Nephron (organoid): ENCODE measurements at regions not wholly inside any gene's neighbourhood (a gene's known extent, or its start where the extent isn't known, plus 50 kb on each side); places are given as distances from the start of the nearest gene placed in this dataset.
"Not testable (repeated sequence)": the region's sequence is repeated elsewhere in the genome, so short reads cannot be mapped to it uniquely, and the experiment has no call there.

Source experiments
- H3K27ac Mint-ChIP-seq, 3 experiments: 2 replicates each; pipeline ENCODE4 v1.8.0; 2020; ENCODE audit warnings: mixed read lengths in 3 of 3, mild to moderate bottlenecking in 2 of 3, moderate library complexity in 1 of 3
- H3K27me3 Mint-ChIP-seq: 2 replicates; pipeline ENCODE4 v1.8.0; 2021; ENCODE audit warnings: low read depth, mild to moderate bottlenecking, moderate library complexity, mixed read lengths
- H3K36me3 Mint-ChIP-seq: 2 replicates; pipeline ENCODE4 v1.8.0; 2020; ENCODE audit warnings: low read depth, mixed read lengths
- H3K4me1 Mint-ChIP-seq: 2 replicates; pipeline ENCODE4 v1.8.0; 2020; ENCODE audit warnings: mixed read lengths
- H3K4me3 Mint-ChIP-seq, 3 experiments: 2 replicates each; pipeline ENCODE4 v1.8.0; 2020; ENCODE audit warnings: mild to moderate bottlenecking in 3 of 3, mixed read lengths in 3 of 3, moderate library complexity in 2 of 3
- H3K9me3 Mint-ChIP-seq: 2 replicates; pipeline ENCODE4 v1.8.0; 2020; ENCODE audit warnings: mixed read lengths
- TF ChIP-seq, protein P1 (sequence below), 3 experiments: fragments of 200-600 bp; sonication (generic); IDR thresholded peaks; one replicate each; pipeline ENCODE4 v1.5.0; 2021; ENCODE audit warnings: antibody characterized with exemption in 3 of 3; ENCODE audit not compliant: unreplicated experiment in 3 of 3

- Mint-ChIP-seq H3K9me3 (peaks cover 41% of the 10 kb centered on the region), H3K27me3 (no peaks in the 10 kb centered on the region), H3K4me3 (no peak overlapping the region), H3K27ac (no peak overlapping the region), H3K36me3 (peaks cover 7% of the 10 kb centered on the region), H3K4me1 (no peaks in the 10 kb centered on the region)
- TF ChIP-seq, protein P1, sequence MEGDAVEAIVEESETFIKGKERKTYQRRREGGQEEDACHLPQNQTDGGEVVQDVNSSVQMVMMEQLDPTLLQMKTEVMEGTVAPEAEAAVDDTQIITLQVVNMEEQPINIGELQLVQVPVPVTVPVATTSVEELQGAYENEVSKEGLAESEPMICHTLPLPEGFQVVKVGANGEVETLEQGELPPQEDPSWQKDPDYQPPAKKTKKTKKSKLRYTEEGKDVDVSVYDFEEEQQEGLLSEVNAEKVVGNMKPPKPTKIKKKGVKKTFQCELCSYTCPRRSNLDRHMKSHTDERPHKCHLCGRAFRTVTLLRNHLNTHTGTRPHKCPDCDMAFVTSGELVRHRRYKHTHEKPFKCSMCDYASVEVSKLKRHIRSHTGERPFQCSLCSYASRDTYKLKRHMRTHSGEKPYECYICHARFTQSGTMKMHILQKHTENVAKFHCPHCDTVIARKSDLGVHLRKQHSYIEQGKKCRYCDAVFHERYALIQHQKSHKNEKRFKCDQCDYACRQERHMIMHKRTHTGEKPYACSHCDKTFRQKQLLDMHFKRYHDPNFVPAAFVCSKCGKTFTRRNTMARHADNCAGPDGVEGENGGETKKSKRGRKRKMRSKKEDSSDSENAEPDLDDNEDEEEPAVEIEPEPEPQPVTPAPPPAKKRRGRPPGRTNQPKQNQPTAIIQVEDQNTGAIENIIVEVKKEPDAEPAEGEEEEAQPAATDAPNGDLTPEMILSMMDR (IDR thresholded peaks at IDR 0.05; ENCODE audit: unreplicated experiment in 3 of 3), result no peak
Observed at GRCh38 chr14:18656627-18657026, 55.7 kb downstream of the OR11H12 start.

- H3K9me3 Mint-ChIP-seq, result peaks cover 57% of the 10 kb centered on the region
- not testable (repeated sequence) for H3K27ac Mint-ChIP-seq, H3K36me3 Mint-ChIP-seq, H3K4me3 Mint-ChIP-seq, H3K4me1 Mint-ChIP-seq, H3K27me3 Mint-ChIP-seq
Observed at GRCh38 chr14:18659892-18660584, 59.1 kb downstream of the OR11H12 start.

- Mint-ChIP-seq H3K27ac (no peak overlapping the region), H3K9me3 (peaks cover 56% of the 10 kb centered on the region), H3K4me3 (no peak overlapping the region), H3K36me3 (peaks cover 7% of the 10 kb centered on the region), H3K27me3 (no peaks in the 10 kb centered on the region), H3K4me1 (no peaks in the 10 kb centered on the region)
- TF ChIP-seq, protein P1 (IDR thresholded peaks at IDR 0.05; ENCODE audit: unreplicated experiment in 3 of 3), result no peak
Observed at GRCh38 chr14:18660585-18660922, 59.6 kb downstream of the OR11H12 start.

DNA sequence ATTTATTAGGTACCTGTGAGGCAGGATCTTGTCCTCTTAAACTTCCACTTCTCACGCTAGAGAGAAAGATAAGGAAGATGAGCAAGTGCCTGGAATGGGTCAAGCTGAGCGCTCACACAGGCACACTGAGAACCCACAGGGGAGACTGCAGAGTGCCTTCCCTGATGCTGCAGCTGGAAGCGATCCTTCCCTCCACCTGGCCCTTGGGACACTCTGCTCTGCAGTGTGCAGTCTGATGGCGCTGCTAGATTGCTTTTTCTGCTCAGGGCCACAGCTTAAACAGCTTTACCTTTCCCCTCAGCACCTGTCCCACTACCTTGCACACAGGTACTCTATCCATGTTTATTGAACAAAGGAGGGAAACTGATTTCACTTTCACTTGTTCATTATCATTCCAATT is 66.9 kb downstream of the OR11H12 start:
- H3K27me3 Mint-ChIP-seq, H3K27ac Mint-ChIP-seq, H3K4me3 Mint-ChIP-seq, H3K4me1 Mint-ChIP-seq, H3K36me3 Mint-ChIP-seq: not testable (repeated sequence)
- peaks cover 44% of the 10 kb centered on the region for H3K9me3 Mint-ChIP-seq

GRCh38 chr14:18688346-18688745 is 87.4 kb downstream of the OR11H12 start:
- H3K36me3 Mint-ChIP-seq, result no peaks in the 10 kb centered on the region

More at GRCh38 chr14:18688346-18688745, 87.4 kb downstream of the OR11H12 start:
- TF ChIP-seq, protein P1 (IDR thresholded peaks at IDR 0.05; ENCODE audit: unreplicated experiment in 3 of 3), result no peak
- Mint-ChIP-seq H3K27ac (no peak overlapping the region), H3K9me3 (peaks cover 72% of the 10 kb centered on the region), H3K27me3 (no peaks in the 10 kb centered on the region), H3K4me3 (no peak overlapping the region), H3K4me1 (no peaks in the 10 kb centered on the region)
